ENCODE measurements at regions not wholly inside any gene's neighbourhood (a gene's known extent, or its start where the extent isn't known, plus 50 kb on each side); places are given as distances from the start of the nearest gene placed in this dataset.

DNA sequence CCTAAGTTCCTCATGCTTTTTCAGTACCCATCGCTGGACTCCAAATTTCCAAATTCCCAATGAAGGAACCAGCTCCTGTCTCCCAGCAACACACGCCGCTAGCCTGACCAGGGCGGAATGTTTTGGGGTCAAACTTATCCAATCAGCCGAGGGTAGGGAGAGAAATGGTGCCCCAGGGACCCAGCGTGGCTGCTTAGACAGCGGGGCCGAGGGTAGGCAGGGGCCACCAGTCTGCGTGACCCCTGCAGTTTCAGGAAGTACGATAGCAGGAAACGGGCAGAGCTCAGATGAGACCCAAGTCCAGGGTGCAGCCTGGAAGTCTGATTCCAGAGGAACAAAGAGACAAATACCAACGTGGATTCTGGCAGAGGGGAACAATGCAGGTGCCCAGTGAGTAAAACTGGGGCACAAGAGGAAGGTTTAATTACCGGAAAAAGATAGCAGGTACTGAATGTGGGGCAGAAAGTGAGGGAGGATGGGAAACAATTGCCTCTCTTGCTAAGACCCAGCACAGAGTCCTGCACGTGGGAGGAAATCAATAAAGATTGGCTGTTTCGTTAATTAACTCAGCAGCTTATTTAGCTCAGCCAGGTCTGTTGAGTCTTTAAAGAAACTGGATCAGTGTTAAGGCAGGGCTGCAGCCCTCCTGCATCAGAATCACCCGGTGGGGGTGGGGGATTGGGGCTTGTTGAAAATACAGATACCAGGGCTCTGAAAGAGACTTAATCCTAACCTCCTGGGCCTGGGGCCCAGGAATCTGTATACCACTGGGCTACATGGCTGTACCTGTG lies 50.4 kb upstream of the NFE2L3 start:
- Histone ChIP-seq H3K9ac (ENCODE audit: low read length) (peak overlapping the region; percentile 6), H3K27me3 (ENCODE audit: control insufficient read depth, insufficient read depth, low read length) (no peaks in the 10 kb centered on the region), H3K9me3 (ENCODE audit: control insufficient read depth, low read depth, low read length) (no peaks in the 10 kb centered on the region), H3K4me1 (ENCODE audit: control insufficient read depth, low read depth, low read length) (peaks cover 14% of the 10 kb centered on the region), H3K36me3 (ENCODE audit: control insufficient read depth, low read depth, low read length) (no peaks in the 10 kb centered on the region), H3K4me3 (ENCODE audit: low read length) (peak overlapping the region; percentile 0), H3K27ac (ENCODE audit: low read length) (no peak overlapping the region)

DNA sequence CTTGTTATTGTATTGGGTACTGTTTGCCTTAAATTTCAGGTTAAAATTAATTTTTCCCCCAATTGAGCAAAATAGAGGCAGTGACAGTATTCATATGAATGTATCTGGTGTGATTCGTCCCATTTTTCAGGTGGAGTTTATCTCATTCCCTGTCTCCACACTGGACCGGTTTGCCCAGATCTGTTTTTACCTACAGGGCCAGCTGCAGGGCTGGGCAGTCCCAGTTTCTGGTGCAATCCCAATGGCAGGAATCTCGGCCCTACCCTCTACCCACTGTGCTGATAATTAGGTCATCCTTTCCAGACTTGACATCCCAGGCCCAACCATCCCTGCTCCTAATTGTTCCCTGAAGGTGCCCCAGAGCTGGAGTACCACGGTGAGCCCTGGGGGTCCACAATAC lies 49.8 kb upstream of the NFE2L3 start:
- Histone ChIP-seq H3K4me1 (ENCODE audit: control insufficient read depth, low read depth, low read length) (peaks cover 14% of the 10 kb centered on the region), H3K4me3 (ENCODE audit: low read length) (no peak overlapping the region), H3K36me3 (ENCODE audit: control insufficient read depth, low read depth, low read length) (no peaks in the 10 kb centered on the region), H3K9me3 (ENCODE audit: control insufficient read depth, low read depth, low read length) (no peaks in the 10 kb centered on the region), H3K9ac (ENCODE audit: low read length) (no peak overlapping the region), H3K27ac (ENCODE audit: low read length) (no peak overlapping the region), H3K27me3 (ENCODE audit: control insufficient read depth, insufficient read depth, low read length) (no peaks in the 10 kb centered on the region)
